Naive thymus-derived CD8-positive, alpha-beta T cell (primary cell): ENCODE measurements at regions not wholly inside any gene's neighbourhood (a gene's known extent, or its start where the extent isn't known, plus 50 kb on each side); places are given as distances from the start of the nearest gene placed in this dataset.

Experiments
- ATAC-seq, 2 donors: fragments of 150-1000 bp; cut with Tn5 transposase in 1 of 2; sonication (Bioruptor Pico), chemical (Tn5 transposase) in 1 of 2; 1 replicate in 1 of 2; 2 replicates in 1 of 2; pipeline ENCODE4 v1.10.0; 2021; ENCODE audit warnings: mild to moderate bottlenecking in 2 of 2, moderate library complexity in 2 of 2
- POLR2A ChIA-PET: fragments of 350-600 bp; sonication (Branson Sonifier 250); formaldehyde crosslinking; loops from one replicate; lab custom pipeline; 2021; ENCODE audit warnings: antibody characterized with exemption; lab: Charles Lee
- DNase-seq, 10 donors: peaks; one replicate each; pipeline versions ENCODE4 v3.0.0 to v3.0.0-alpha.2; 2020 to 2022
- H3K27ac Mint-ChIP-seq, 10 donors: one replicate each; pipeline ENCODE4 v1.8.0; 2020 to 2022; ENCODE audit warnings: mild to moderate bottlenecking in 10 of 10, mixed read lengths in 10 of 10, moderate library complexity in 4 of 10, inconsistent platforms in 1 of 10
- H3K27me3 Mint-ChIP-seq, 5 donors: one replicate each; pipeline ENCODE4 v1.8.0; 2021 to 2022; ENCODE audit warnings: mixed read lengths in 5 of 5
- H3K36me3 Mint-ChIP-seq, 3 donors: one replicate each; pipeline ENCODE4 v1.8.0; 2020 to 2022; ENCODE audit warnings: mixed read lengths in 3 of 3, mild to moderate bottlenecking in 2 of 3, inconsistent platforms in 1 of 3
- H3K4me1 Mint-ChIP-seq, 4 donors: one replicate each; pipeline ENCODE4 v1.8.0; 2021 to 2022; ENCODE audit warnings: mixed read lengths in 4 of 4
- H3K4me3 Mint-ChIP-seq, 10 donors: one replicate each; pipeline ENCODE4 v1.8.0; 2020 to 2022; ENCODE audit warnings: mild to moderate bottlenecking in 10 of 10, mixed read lengths in 10 of 10, moderate library complexity in 6 of 10, inconsistent platforms in 1 of 10
- H3K9me3 Mint-ChIP-seq, 9 donors: one replicate each; pipeline ENCODE4 v1.8.0; 2020 to 2022; ENCODE audit warnings: mixed read lengths in 9 of 9, mild to moderate bottlenecking in 3 of 9, inconsistent platforms in 1 of 9, moderate library complexity in 1 of 9

DNA sequence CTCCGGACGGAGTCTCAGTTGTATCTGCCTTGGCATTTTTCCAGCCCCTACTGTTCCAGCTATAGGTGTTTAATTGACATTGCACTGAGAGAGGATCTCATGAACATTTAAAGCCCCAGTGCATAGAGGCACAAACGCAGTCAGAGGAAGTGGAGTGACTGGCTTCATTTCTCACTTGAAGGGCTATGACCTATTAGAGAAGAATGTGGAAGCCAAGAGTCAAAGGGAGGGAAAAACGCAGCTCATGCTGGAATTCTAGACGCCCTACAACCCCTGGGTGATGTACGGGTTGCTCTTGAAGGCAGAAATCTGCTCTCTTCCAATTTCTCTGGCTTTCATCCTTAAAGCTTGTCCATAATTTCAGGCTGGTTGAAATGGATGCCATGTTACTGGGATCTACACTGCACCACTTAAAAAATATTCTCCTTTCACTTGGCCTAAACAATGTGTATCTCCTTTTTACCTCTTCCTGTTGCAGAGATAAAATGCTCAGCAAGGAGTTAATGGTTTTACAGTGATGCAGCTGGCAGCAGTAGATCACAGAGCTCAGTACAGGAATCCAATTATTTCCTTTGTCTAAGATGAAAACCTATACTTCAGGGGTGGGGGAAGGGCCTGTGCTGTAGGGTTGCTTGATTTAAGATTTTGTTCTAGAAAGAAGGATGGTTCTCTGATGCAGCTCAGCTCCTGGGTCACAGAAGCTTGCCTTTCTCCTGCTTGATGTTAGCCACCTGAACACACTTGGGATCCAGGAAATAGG lies 61.8 kb upstream of the MAMDC2 start:
- Mint-ChIP-seq H3K36me3 (no peaks in the 10 kb centered on the region), H3K4me1 (no peaks in the 10 kb centered on the region), H3K4me3 (no peak overlapping the region), H3K9me3 (no peaks in the 10 kb centered on the region), H3K27me3 (peaks cover 0 to 16% (median 7%) of the 10 kb centered on the region in 5 donors), H3K27ac (no peak overlapping the region)
- POLR2A ChIA-PET = no interaction called here
- DNase-seq = no peak
- ATAC-seq = no peak

DNA sequence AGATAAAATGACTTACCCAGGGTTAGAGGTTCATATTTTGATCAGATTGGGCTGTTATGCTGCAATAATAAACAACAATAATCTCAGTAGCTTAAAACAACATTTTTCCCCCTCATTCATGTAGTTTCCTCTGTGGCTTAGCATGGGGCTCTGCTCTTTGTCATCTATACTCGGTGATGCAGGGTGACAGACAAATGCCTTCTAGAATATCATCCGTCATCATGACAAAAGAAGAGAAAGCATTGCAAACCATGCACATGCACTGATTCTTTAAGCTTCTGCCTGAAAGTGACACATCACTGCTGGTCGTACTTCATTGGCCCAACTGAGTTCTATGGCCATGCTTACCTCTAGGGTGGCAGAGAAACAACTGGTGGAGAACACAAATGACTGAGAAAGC lies 58.8 kb upstream of the MAMDC2 start:
- Mint-ChIP-seq H3K4me3 (no peak overlapping the region), H3K9me3 (peaks cover 0 to 1% (median 0%) of the 10 kb centered on the region in 9 donors), H3K27ac (no peak overlapping the region), H3K27me3 (peaks cover 5 to 40% (median 9%) of the 10 kb centered on the region in 5 donors), H3K4me1 (no peaks in the 10 kb centered on the region), H3K36me3 (no peaks in the 10 kb centered on the region)
- ATAC-seq (no peak), DNase-seq (no peak)
- POLR2A ChIA-PET = no interaction called here

DNA sequence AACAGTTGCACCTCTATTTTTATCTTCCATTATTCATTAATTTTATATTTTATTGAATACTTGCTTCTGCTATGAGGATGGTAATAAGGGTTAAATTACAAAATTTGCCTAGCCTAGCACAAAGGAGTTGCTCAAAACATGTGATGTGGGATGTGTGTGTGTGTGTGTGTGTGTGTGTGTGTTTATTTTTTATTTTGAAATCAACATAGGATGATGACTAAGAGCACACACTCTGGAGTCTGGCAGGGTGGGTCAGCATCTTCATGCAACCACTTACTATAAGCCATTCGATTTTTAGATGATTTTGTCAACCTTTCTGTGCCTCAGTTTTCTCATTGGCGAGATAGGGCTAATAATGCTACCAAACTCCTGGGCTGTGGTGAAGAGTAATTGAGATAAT lies 57.7 kb upstream of the MAMDC2 start:
- Mint-ChIP-seq H3K27me3 (peaks cover 13 to 51% (median 18%) of the 10 kb centered on the region in 5 donors), H3K36me3 (no peaks in the 10 kb centered on the region), H3K4me1 (no peaks in the 10 kb centered on the region), H3K4me3 (no peak overlapping the region), H3K27ac (no peak overlapping the region), H3K9me3 (peaks cover 0 to 1% (median 0%) of the 10 kb centered on the region in 9 donors)
- no peak for DNase-seq
- no peak for ATAC-seq
- POLR2A ChIA-PET = no interaction called here

- Mint-ChIP-seq H3K9me3 (peaks cover 0 to 1% (median 0%) of the 10 kb centered on the region in 9 donors), H3K27ac (no peak overlapping the region), H3K36me3 (no peaks in the 10 kb centered on the region), H3K4me1 (no peaks in the 10 kb centered on the region), H3K4me3 (no peak overlapping the region), H3K27me3 (peaks cover 15 to 61% (median 18%) of the 10 kb centered on the region in 5 donors)
- POLR2A ChIA-PET = no interaction called here
- DNase-seq = no peak
- no peak for ATAC-seq
These were observed 56.7 kb upstream of the MAMDC2 start for GRCh38 chr9:69986970-69987369.

DNA sequence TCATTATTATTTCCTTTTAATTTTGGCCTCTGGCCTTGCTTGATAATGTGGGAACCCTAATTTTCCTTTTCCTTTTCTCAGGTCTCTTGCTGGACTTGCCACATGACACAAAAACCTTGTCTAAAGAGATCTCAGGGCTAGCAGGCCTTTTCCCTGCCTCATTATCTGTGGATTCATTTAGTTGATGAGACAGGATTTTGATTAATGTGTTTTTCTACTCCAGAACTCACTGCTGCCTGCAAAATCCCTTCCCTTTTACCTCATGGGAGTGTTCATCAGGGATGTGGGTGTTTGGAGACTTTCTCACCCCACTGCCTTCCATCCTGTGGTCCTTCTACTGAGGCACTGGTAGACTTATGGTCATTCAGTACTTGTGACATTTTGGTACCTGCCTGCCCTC lies 56.2 kb upstream of the MAMDC2 start:
- Mint-ChIP-seq H3K4me1 (no peaks in the 10 kb centered on the region), H3K36me3 (no peaks in the 10 kb centered on the region), H3K9me3 (peaks cover 0 to 1% (median 0%) of the 10 kb centered on the region in 9 donors), H3K4me3 (no peak overlapping the region), H3K27me3 (peaks cover 15 to 62% (median 18%) of the 10 kb centered on the region in 5 donors), H3K27ac (no peak overlapping the region)
- POLR2A ChIA-PET = no interaction called here
- ATAC-seq (no peak), DNase-seq (no peak)

DNA sequence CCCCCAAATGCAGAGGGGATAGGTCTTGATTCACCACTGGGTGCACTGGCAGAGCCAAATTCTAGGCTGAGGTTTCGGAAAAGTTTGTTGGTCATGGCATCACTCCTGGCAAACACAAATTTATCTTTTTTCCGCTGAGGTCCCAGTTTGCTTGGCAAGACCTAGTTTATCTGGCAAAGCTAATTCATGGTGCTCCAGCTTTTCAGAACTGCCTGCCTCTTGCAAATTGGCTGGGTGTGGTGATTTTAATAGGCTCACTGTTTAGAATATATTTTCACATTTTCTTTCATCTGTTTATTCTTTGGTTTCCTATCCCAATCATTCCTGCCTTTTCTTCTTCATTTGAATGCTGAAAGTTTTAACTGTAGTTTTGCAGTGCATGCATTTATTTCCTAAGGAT lies 50.5 kb upstream of the MAMDC2 start:
- ATAC-seq (no peak), DNase-seq (no peak)
- Mint-ChIP-seq H3K9me3 (peaks cover 0 to 1% (median 0%) of the 10 kb centered on the region in 9 donors), H3K27me3 (peaks cover 13 to 48% (median 18%) of the 10 kb centered on the region in 5 donors), H3K4me1 (no peaks in the 10 kb centered on the region), H3K36me3 (no peaks in the 10 kb centered on the region), H3K27ac (no peak overlapping the region), H3K4me3 (no peak overlapping the region)
- POLR2A ChIA-PET = no interaction called here
